ENCODE measurements at regions not wholly inside any gene's neighbourhood (a gene's known extent, or its start where the extent isn't known, plus 50 kb on each side); places are given as distances from the start of the nearest gene placed in this dataset.

GRCh38 chr6:15952231-15953151 is 176.4 kb upstream of the MYLIP start:
- Histone ChIP-seq H3K4me1 (ENCODE audit: control insufficient read depth, insufficient read depth, low read length) (no peaks in the 10 kb centered on the region; the same call in 1 of the 2 replicates), H3K4me3 (ENCODE audit: low read depth in 2 of 2, low read length in 2 of 2) (no peak overlapping the region), H3K27me3 (ENCODE audit: control insufficient read depth, insufficient read depth, low read length) (no peaks in the 10 kb centered on the region), H3K27ac (ENCODE audit: low read length) (no peak overlapping the region), H3K36me3 (ENCODE audit: control insufficient read depth, insufficient read depth, low read length) (no peaks in the 10 kb centered on the region), H3K9me3 (ENCODE audit: control insufficient read depth, insufficient read depth, low read depth, low read length) (no peaks in the 10 kb centered on the region)
- no peak for ATAC-seq
- DNase-seq (ENCODE audit: low read depth, low spot score) = no peak
- in situ Hi-C loops (cut with HindIII; ENCODE audit: low pct_unique_long_range_greater_than_20kb, low sequenced_read_pairs) = no loop called here
- TF ChIP-seq REST (IDR thresholded peaks at IDR 0.05; ENCODE audit: insufficient read depth in 1 of 2, low read depth in 2 of 2, low read length in 1 of 2) (no peak), CTCF (IDR thresholded peaks at IDR 0.05) (no peak), POLR2AphosphoS5 (IDR thresholded peaks at IDR 0.05; ENCODE audit: low read depth, low read length) (no peak), TCF7L2 (IDR thresholded peaks at IDR 0.05; ENCODE audit: low read depth, low read length) (no peak), SIN3A (IDR thresholded peaks at IDR 0.05; ENCODE audit: borderline replicate concordance, insufficient read depth, low read depth, low read length) (no peak)
- POLR2A ChIA-PET = no interaction called here
- intact Hi-C loops (cut with micrococcal nuclease; ENCODE audit: unreplicated experiment) = no loop called here
- CTCF ChIA-PET = no interaction called here
- no TSS peak for BruUV-seq (replicated peaks)

GRCh38 chr6:15950962-15951569 is 177.8 kb upstream of the MYLIP start:
- intact Hi-C loops (cut with micrococcal nuclease; ENCODE audit: unreplicated experiment) (no loop called here), in situ Hi-C loops (cut with HindIII; ENCODE audit: low pct_unique_long_range_greater_than_20kb, low sequenced_read_pairs) (no loop called here)
- TF ChIP-seq REST (IDR thresholded peaks at IDR 0.05; ENCODE audit: insufficient read depth in 1 of 2, low read depth in 2 of 2, low read length in 1 of 2) = no peak
- no peak for TF ChIP-seq CTCF (IDR thresholded peaks at IDR 0.05)
- no peak for TF ChIP-seq TCF7L2 (IDR thresholded peaks at IDR 0.05; ENCODE audit: low read depth, low read length)
- no peak for TF ChIP-seq POLR2AphosphoS5 (IDR thresholded peaks at IDR 0.05; ENCODE audit: low read depth, low read length)
- TF ChIP-seq SIN3A (IDR thresholded peaks at IDR 0.05; ENCODE audit: borderline replicate concordance, insufficient read depth, low read depth, low read length) = no peak
- DNase-seq (ENCODE audit: low read depth, low spot score) (no peak), ATAC-seq (no peak)
- Histone ChIP-seq H3K9me3 (ENCODE audit: control insufficient read depth, insufficient read depth, low read depth, low read length) (no peaks in the 10 kb centered on the region), H3K4me1 (ENCODE audit: control insufficient read depth, insufficient read depth, low read length) (no peaks in the 10 kb centered on the region; the same call in 1 of the 2 replicates), H3K36me3 (ENCODE audit: control insufficient read depth, insufficient read depth, low read length) (no peaks in the 10 kb centered on the region), H3K27ac (ENCODE audit: low read length) (no peak overlapping the region), H3K27me3 (ENCODE audit: control insufficient read depth, insufficient read depth, low read length) (no peaks in the 10 kb centered on the region), H3K4me3 (ENCODE audit: low read depth in 2 of 2, low read length in 2 of 2) (no peak overlapping the region)
- POLR2A ChIA-PET = no interaction called here
- CTCF ChIA-PET = no interaction called here
- BruUV-seq (replicated peaks) = no TSS peak

Measured in Panc1 (cell line).